DOHH2 (cell line): ENCODE measurements at regions not wholly inside any gene's neighbourhood (a gene's known extent, or its start where the extent isn't known, plus 50 kb on each side); places are given as distances from the start of the nearest gene placed in this dataset.

ENCODE experiments used
- H3F3A ChIP-seq: fragments of 200-600 bp; sonication (generic), shearing (Covaris generic); 2 replicates; pipeline ENCODE4 v1.6.0; 2016; ENCODE audit warnings: antibody characterized with exemption, mild to moderate bottlenecking; ENCODE audit not compliant: control insufficient read depth, insufficient read depth
- H3K27ac ChIP-seq: fragments of 200-600 bp; sonication (generic); 2 replicates; pipeline ENCODE4 v1.5.1; 2014; ENCODE audit warnings: low read depth, mild to moderate bottlenecking, low read length, moderate library complexity
- H3K27me3 ChIP-seq: fragments of 200-600 bp; sonication (generic); 2 replicates; pipeline ENCODE4 v1.6.1; 2014; ENCODE audit warnings: mild to moderate bottlenecking, low read length, mixed read lengths; ENCODE audit not compliant: control insufficient read depth
- H3K36me3 ChIP-seq: fragments of 200-600 bp; sonication (generic); 2 replicates; pipeline ENCODE4 v1.6.1; 2014; ENCODE audit warnings: mild to moderate bottlenecking, low read length, moderate library complexity, mixed read lengths; ENCODE audit not compliant: control insufficient read depth
- H3K4me1 ChIP-seq: fragments of 200-600 bp; sonication (generic); 2 replicates; pipeline ENCODE4 v1.6.1; 2014; ENCODE audit warnings: mild to moderate bottlenecking, low read length, mixed read lengths; ENCODE audit not compliant: control insufficient read depth
- H3K4me2 ChIP-seq: fragments of 200-600 bp; sonication (generic); 2 replicates; pipeline ENCODE4 v1.6.0; 2014; ENCODE audit warnings: mild to moderate bottlenecking, low read length, moderate library complexity
- H3K4me3 ChIP-seq: fragments of 200-600 bp; sonication (generic); 2 replicates; pipeline ENCODE4 v1.5.1; 2014; ENCODE audit warnings: mild to moderate bottlenecking, low read length, mixed read lengths
- H3K79me2 ChIP-seq: fragments of 200-600 bp; sonication (generic); 2 replicates; pipeline ENCODE4 v1.6.1; 2014; ENCODE audit warnings: mild to moderate bottlenecking, low read length, mixed read lengths; ENCODE audit not compliant: control insufficient read depth
- H3K9me2 ChIP-seq: fragments of 200-600 bp; sonication (generic); replicated peaks from 2 replicates; pipeline ENCODE4 v1.6.1; 2014; ENCODE audit warnings: mild to moderate bottlenecking, low read length, mixed read lengths; ENCODE audit not compliant: control insufficient read depth
- H3K9me3 ChIP-seq: fragments of 200-600 bp; sonication (generic); 2 replicates; pipeline ENCODE4 v1.6.1; 2014; ENCODE audit warnings: antibody characterized with exemption, low read length, mixed read lengths; ENCODE audit not compliant: control insufficient read depth, insufficient read depth
- H4K20me1 ChIP-seq: fragments of 200-600 bp; sonication (generic); 2 replicates; pipeline ENCODE4 v1.6.0; 2014; ENCODE audit warnings: low read depth, mild to moderate bottlenecking, antibody characterized with exemption, low read length, moderate library complexity; ENCODE audit not compliant: control insufficient read depth, insufficient read depth
- CTCF ChIP-seq: fragments of 200-600 bp; sonication (generic); IDR thresholded peaks from one replicate; pipeline ENCODE4 v1.5.1; 2014; ENCODE audit warnings: antibody characterized with exemption, mild to moderate bottlenecking, low read depth, low read length; ENCODE audit not compliant: poor library complexity, severe bottlenecking
- EZH2phosphoT487 ChIP-seq: fragments of 200-600 bp; sonication (generic); IDR thresholded peaks from 2 replicates; pipeline ENCODE4 v1.6.1; 2017; ENCODE audit warnings: borderline replicate concordance, mild to moderate bottlenecking, antibody characterized with exemption, low read length, moderate library complexity, mixed read lengths

DNA sequence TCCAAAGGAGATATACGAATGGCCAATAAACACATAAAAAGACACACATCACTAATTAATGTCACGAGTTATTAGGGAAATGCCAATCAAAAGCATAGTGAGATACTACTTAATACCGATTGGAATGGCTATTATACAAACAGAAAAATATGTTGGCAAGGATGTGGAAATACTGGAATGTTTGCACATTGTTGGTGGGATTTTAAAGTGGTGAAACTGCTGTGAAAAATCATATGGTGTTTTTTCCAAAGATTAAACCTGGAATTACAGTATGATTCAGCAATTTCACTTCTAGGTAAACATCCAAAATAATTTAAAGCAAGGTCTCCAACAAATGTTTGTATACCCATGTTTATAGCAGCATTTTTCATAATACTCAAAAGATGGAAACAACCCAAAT is 765.5 kb downstream of the VGLL3 start:
- H3K36me3 ChIP-seq, result no peaks in the 10 kb centered on the region
- H3F3A ChIP-seq, result no peaks in the 10 kb centered on the region
- H3K27ac ChIP-seq, result no peak overlapping the region
- no peaks in the 10 kb centered on the region; the same call in 1 of the 2 replicates for H3K9me3 ChIP-seq
- no peaks in the 10 kb centered on the region for H3K79me2 ChIP-seq
- no peaks in the 10 kb centered on the region for H4K20me1 ChIP-seq
- TF ChIP-seq CTCF, result no peak
- TF ChIP-seq EZH2phosphoT487, result no peak
- H3K9me2 ChIP-seq, result no peaks in the 10 kb centered on the region
- no peak overlapping the region for H3K4me2 ChIP-seq
- H3K4me1 ChIP-seq, result no peaks in the 10 kb centered on the region
- no peaks in the 10 kb centered on the region for H3K27me3 ChIP-seq
- H3K4me3 ChIP-seq, result no peak overlapping the region

GRCh38 chr3:86221601-86222000 is 769.3 kb downstream of the VGLL3 start:
- Histone ChIP-seq H3K36me3 (no peaks in the 10 kb centered on the region), H3K79me2 (no peaks in the 10 kb centered on the region), H3K4me2 (no peak overlapping the region), H3K9me3 (no peaks in the 10 kb centered on the region; the same call in 1 of the 2 replicates), H3K9me2 (no peaks in the 10 kb centered on the region), H3K27ac (no peak overlapping the region), H3F3A (no peaks in the 10 kb centered on the region), H3K4me3 (no peak overlapping the region), H3K27me3 (no peaks in the 10 kb centered on the region), H4K20me1 (no peaks in the 10 kb centered on the region), H3K4me1 (no peaks in the 10 kb centered on the region)
- TF ChIP-seq EZH2phosphoT487, result no peak
- TF ChIP-seq CTCF, result no peak

DNA sequence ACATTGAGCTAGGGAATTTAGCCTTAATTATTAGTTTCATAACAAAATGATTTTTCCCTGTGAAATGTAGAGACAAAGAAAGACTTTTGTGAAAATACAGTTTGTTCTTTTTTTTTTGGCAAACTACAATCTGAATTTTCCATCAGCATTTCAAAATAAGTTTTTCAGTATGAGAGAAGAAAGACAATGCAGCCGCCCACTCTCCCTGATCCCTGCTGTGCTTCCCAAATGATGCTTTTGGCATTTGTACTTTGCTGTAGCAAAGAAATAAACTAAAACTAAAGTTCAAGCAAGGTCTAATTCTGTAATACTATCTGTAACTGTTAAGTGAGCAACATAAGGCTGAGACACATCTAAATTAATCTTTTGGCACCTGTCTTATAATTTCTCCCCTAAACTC is 782.2 kb downstream of the VGLL3 start:
- Histone ChIP-seq H3K79me2 (no peaks in the 10 kb centered on the region), H3K9me3 (0 out of 2 replicates have a peak, but pooled peaks cover 3% of the 10 kb centered on the region), H3F3A (no peaks in the 10 kb centered on the region), H3K27me3 (no peaks in the 10 kb centered on the region), H3K9me2 (no peaks in the 10 kb centered on the region), H3K4me2 (no peak overlapping the region), H3K4me3 (no peak overlapping the region), H3K27ac (no peak overlapping the region), H3K4me1 (no peaks in the 10 kb centered on the region), H4K20me1 (no peaks in the 10 kb centered on the region), H3K36me3 (no peaks in the 10 kb centered on the region)
- TF ChIP-seq CTCF, result no peak
- no peak for TF ChIP-seq EZH2phosphoT487
